Lower leg skin (tissue), 3 donors: ENCODE measurements at regions not wholly inside any gene's neighbourhood (a gene's known extent, or its start where the extent isn't known, plus 50 kb on each side); places are given as distances from the start of the nearest gene placed in this dataset.

Experiments used
- POLR2A ChIP-seq, 2 donors: fragments of 450-650 bp; IDR thresholded peaks; one replicate each; pipeline ENCODE4 v1.6.1; 2016 to 2017; ENCODE audit warnings: antibody characterized with exemption in 2 of 2, mild to moderate bottlenecking in 1 of 2, moderate library complexity in 1 of 2
- TF ChIP-seq, protein P1 (sequence below), 3 donors: fragments of 450-650 bp; IDR thresholded peaks; one replicate each; pipeline ENCODE4 v1.5.1; 2016; ENCODE audit warnings: antibody characterized with exemption in 3 of 3, mild to moderate bottlenecking in 3 of 3, moderate library complexity in 2 of 3

DNA sequence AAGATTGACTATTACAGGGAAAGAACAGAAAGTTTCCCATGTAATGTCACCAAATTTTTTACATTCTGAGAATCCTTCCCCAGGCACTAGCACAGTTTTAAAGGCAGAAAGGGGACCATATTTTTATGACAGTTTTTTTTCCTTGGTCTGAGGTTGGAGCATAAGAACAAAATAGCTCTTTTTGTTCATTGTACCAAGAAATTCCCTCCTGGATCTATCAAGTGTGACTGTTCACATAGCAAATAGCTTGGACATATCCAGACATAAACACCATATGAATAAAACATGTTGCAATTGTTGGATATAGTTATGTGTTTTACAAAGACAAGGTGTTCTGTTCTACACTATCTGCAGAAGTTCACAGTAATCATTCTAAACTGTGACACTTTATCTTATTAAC, 182.4 kb upstream of the ADGRL2 start:
- TF ChIP-seq, protein P1, sequence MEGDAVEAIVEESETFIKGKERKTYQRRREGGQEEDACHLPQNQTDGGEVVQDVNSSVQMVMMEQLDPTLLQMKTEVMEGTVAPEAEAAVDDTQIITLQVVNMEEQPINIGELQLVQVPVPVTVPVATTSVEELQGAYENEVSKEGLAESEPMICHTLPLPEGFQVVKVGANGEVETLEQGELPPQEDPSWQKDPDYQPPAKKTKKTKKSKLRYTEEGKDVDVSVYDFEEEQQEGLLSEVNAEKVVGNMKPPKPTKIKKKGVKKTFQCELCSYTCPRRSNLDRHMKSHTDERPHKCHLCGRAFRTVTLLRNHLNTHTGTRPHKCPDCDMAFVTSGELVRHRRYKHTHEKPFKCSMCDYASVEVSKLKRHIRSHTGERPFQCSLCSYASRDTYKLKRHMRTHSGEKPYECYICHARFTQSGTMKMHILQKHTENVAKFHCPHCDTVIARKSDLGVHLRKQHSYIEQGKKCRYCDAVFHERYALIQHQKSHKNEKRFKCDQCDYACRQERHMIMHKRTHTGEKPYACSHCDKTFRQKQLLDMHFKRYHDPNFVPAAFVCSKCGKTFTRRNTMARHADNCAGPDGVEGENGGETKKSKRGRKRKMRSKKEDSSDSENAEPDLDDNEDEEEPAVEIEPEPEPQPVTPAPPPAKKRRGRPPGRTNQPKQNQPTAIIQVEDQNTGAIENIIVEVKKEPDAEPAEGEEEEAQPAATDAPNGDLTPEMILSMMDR (IDR thresholded peaks at IDR 0.05): no peak
- TF ChIP-seq POLR2A (IDR thresholded peaks at IDR 0.05): no peak
